ENCODE measurements at regions not wholly inside any gene's neighbourhood (a gene's known extent, or its start where the extent isn't known, plus 50 kb on each side); places are given as distances from the start of the nearest gene placed in this dataset.
A peak's percentile ranks its signal among the peaks of the same experiment; 100 is the strongest.

- no peak for DNase-seq (ENCODE audit: low read depth, low spot score)
- Histone ChIP-seq H3K27me3 (ENCODE audit: control insufficient read depth, insufficient read depth, low read length) (no peaks in the 10 kb centered on the region), H3K36me3 (ENCODE audit: control insufficient read depth, insufficient read depth, low read length) (no peaks in the 10 kb centered on the region), H3K9me3 (ENCODE audit: control insufficient read depth, insufficient read depth, low read length) (no peaks in the 10 kb centered on the region), H3K27ac (ENCODE audit: low read length) (no peak overlapping the region), H3K4me1 (ENCODE audit: control insufficient read depth, insufficient read depth, low read length) (no peaks in the 10 kb centered on the region), H3K4me3 (ENCODE audit: low read length) (no peak overlapping the region)
- no CpG with 5 or more reads among the region's 2 CpGs for WGBS (ENCODE audit: insufficient coverage, insufficient read length)
Measured at GRCh38 chr3:73955494-73956070, 330.8 kb upstream of the PDZRN3 start.

- Histone ChIP-seq H3K4me3 (ENCODE audit: low read length) (no peak overlapping the region), H3K36me3 (ENCODE audit: control insufficient read depth, insufficient read depth, low read length) (no peaks in the 10 kb centered on the region), H3K27me3 (ENCODE audit: control insufficient read depth, insufficient read depth, low read length) (no peaks in the 10 kb centered on the region), H3K27ac (ENCODE audit: low read length) (no peak overlapping the region), H3K4me1 (ENCODE audit: control insufficient read depth, insufficient read depth, low read length) (no peaks in the 10 kb centered on the region), H3K9me3 (ENCODE audit: control insufficient read depth, insufficient read depth, low read length) (no peaks in the 10 kb centered on the region)
- peak; percentile 5 for DNase-seq (ENCODE audit: low read depth, low spot score)
- no CpG with 5 or more reads among the region's 1 CpG for WGBS (ENCODE audit: insufficient coverage, insufficient read length)
Measured at GRCh38 chr3:73954506-73954905, 329.8 kb upstream of the PDZRN3 start.

GRCh38 chr3:73952781-73953180 lies 328.0 kb upstream of the PDZRN3 start:
- no peaks in the 10 kb centered on the region for H3K4me1 ChIP-seq (ENCODE audit: control insufficient read depth, insufficient read depth, low read length)
- H3K9me3 ChIP-seq (ENCODE audit: control insufficient read depth, insufficient read depth, low read length), result no peaks in the 10 kb centered on the region
- H3K36me3 ChIP-seq (ENCODE audit: control insufficient read depth, insufficient read depth, low read length), result no peaks in the 10 kb centered on the region
- WGBS (ENCODE audit: insufficient coverage, insufficient read length), result no CpG with 5 or more reads among the region's 1 CpG
- H3K4me3 ChIP-seq (ENCODE audit: low read length), result no peak overlapping the region
- no peaks in the 10 kb centered on the region for H3K27me3 ChIP-seq (ENCODE audit: control insufficient read depth, insufficient read depth, low read length)
- no peak for DNase-seq (ENCODE audit: low read depth, low spot score)
- H3K27ac ChIP-seq (ENCODE audit: low read length), result no peak overlapping the region

GRCh38 chr3:73950865-73951558 lies 326.3 kb upstream of the PDZRN3 start:
- Histone ChIP-seq H3K36me3 (ENCODE audit: control insufficient read depth, insufficient read depth, low read length) (no peaks in the 10 kb centered on the region), H3K27ac (ENCODE audit: low read length) (no peak overlapping the region), H3K9me3 (ENCODE audit: control insufficient read depth, insufficient read depth, low read length) (no peaks in the 10 kb centered on the region), H3K4me3 (ENCODE audit: low read length) (no peak overlapping the region), H3K27me3 (ENCODE audit: control insufficient read depth, insufficient read depth, low read length) (no peaks in the 10 kb centered on the region), H3K4me1 (ENCODE audit: control insufficient read depth, insufficient read depth, low read length) (no peaks in the 10 kb centered on the region)
- no CpG with 5 or more reads among the region's 4 CpGs for WGBS (ENCODE audit: insufficient coverage, insufficient read length)
- DNase-seq (ENCODE audit: low read depth, low spot score), result no peak

GRCh38 chr3:73945541-73945940 lies 320.8 kb upstream of the PDZRN3 start:
- no peak for DNase-seq (ENCODE audit: low read depth, low spot score)
- no peaks in the 10 kb centered on the region for H3K36me3 ChIP-seq (ENCODE audit: control insufficient read depth, insufficient read depth, low read length)
- no peaks in the 10 kb centered on the region for H3K27me3 ChIP-seq (ENCODE audit: control insufficient read depth, insufficient read depth, low read length)
- no peak overlapping the region for H3K4me3 ChIP-seq (ENCODE audit: low read length)
- H3K4me1 ChIP-seq (ENCODE audit: control insufficient read depth, insufficient read depth, low read length), result no peaks in the 10 kb centered on the region
- no peak overlapping the region for H3K27ac ChIP-seq (ENCODE audit: low read length)
- H3K9me3 ChIP-seq (ENCODE audit: control insufficient read depth, insufficient read depth, low read length), result no peaks in the 10 kb centered on the region
- no CpG with 5 or more reads among the region's 4 CpGs for WGBS (ENCODE audit: insufficient coverage, insufficient read length)

GRCh38 chr3:73939985-73940384 lies 315.2 kb upstream of the PDZRN3 start:
- Histone ChIP-seq H3K36me3 (ENCODE audit: control insufficient read depth, insufficient read depth, low read length) (no peaks in the 10 kb centered on the region), H3K9me3 (ENCODE audit: control insufficient read depth, insufficient read depth, low read length) (no peaks in the 10 kb centered on the region), H3K4me1 (ENCODE audit: control insufficient read depth, insufficient read depth, low read length) (no peaks in the 10 kb centered on the region), H3K27ac (ENCODE audit: low read length) (no peak overlapping the region), H3K4me3 (ENCODE audit: low read length) (no peak overlapping the region), H3K27me3 (ENCODE audit: control insufficient read depth, insufficient read depth, low read length) (no peaks in the 10 kb centered on the region)
- DNase-seq (ENCODE audit: low read depth, low spot score), result no peak

- Histone ChIP-seq H3K4me1 (ENCODE audit: control insufficient read depth, insufficient read depth, low read length) (no peaks in the 10 kb centered on the region), H3K36me3 (ENCODE audit: control insufficient read depth, insufficient read depth, low read length) (no peaks in the 10 kb centered on the region), H3K27me3 (ENCODE audit: control insufficient read depth, insufficient read depth, low read length) (no peaks in the 10 kb centered on the region), H3K9me3 (ENCODE audit: control insufficient read depth, insufficient read depth, low read length) (no peaks in the 10 kb centered on the region), H3K27ac (ENCODE audit: low read length) (no peak overlapping the region), H3K4me3 (ENCODE audit: low read length) (no peak overlapping the region)
- DNase-seq (ENCODE audit: low read depth, low spot score), result no peak
- WGBS (ENCODE audit: insufficient coverage, insufficient read length), result no CpG with 5 or more reads among the region's 3 CpGs
Measured at GRCh38 chr3:73933585-73933984, 308.8 kb upstream of the PDZRN3 start.

- Histone ChIP-seq H3K4me1 (ENCODE audit: control insufficient read depth, insufficient read depth, low read length) (no peaks in the 10 kb centered on the region), H3K27ac (ENCODE audit: low read length) (no peak overlapping the region), H3K4me3 (ENCODE audit: low read length) (no peak overlapping the region), H3K36me3 (ENCODE audit: control insufficient read depth, insufficient read depth, low read length) (no peaks in the 10 kb centered on the region), H3K27me3 (ENCODE audit: control insufficient read depth, insufficient read depth, low read length) (no peaks in the 10 kb centered on the region), H3K9me3 (ENCODE audit: control insufficient read depth, insufficient read depth, low read length) (no peaks in the 10 kb centered on the region)
- DNase-seq (ENCODE audit: low read depth, low spot score), result no peak
- no CpG with 5 or more reads among the region's 4 CpGs for WGBS (ENCODE audit: insufficient coverage, insufficient read length)
Measured at GRCh38 chr3:73927203-73927570, 302.4 kb upstream of the PDZRN3 start.

- no peak overlapping the region for H3K4me3 ChIP-seq (ENCODE audit: low read length)
- DNase-seq (ENCODE audit: low read depth, low spot score), result no peak
- H3K4me1 ChIP-seq (ENCODE audit: control insufficient read depth, insufficient read depth, low read length), result no peaks in the 10 kb centered on the region
- H3K36me3 ChIP-seq (ENCODE audit: control insufficient read depth, insufficient read depth, low read length), result no peaks in the 10 kb centered on the region
- H3K27ac ChIP-seq (ENCODE audit: low read length), result no peak overlapping the region
- WGBS (ENCODE audit: insufficient coverage, insufficient read length), result no CpG with 5 or more reads among the region's 5 CpGs
- no peaks in the 10 kb centered on the region for H3K27me3 ChIP-seq (ENCODE audit: control insufficient read depth, insufficient read depth, low read length)
- H3K9me3 ChIP-seq (ENCODE audit: control insufficient read depth, insufficient read depth, low read length), result no peaks in the 10 kb centered on the region
Measured at GRCh38 chr3:73926360-73927202, 301.8 kb upstream of the PDZRN3 start.

- no peaks in the 10 kb centered on the region for H3K27me3 ChIP-seq (ENCODE audit: control insufficient read depth, insufficient read depth, low read length)
- no peaks in the 10 kb centered on the region for H3K4me1 ChIP-seq (ENCODE audit: control insufficient read depth, insufficient read depth, low read length)
- H3K9me3 ChIP-seq (ENCODE audit: control insufficient read depth, insufficient read depth, low read length), result no peaks in the 10 kb centered on the region
- no peaks in the 10 kb centered on the region for H3K36me3 ChIP-seq (ENCODE audit: control insufficient read depth, insufficient read depth, low read length)
- no peak overlapping the region for H3K27ac ChIP-seq (ENCODE audit: low read length)
- DNase-seq (ENCODE audit: low read depth, low spot score), result no peak
- no CpG with 5 or more reads among the region's 3 CpGs for WGBS (ENCODE audit: insufficient coverage, insufficient read length)
- no peak overlapping the region for H3K4me3 ChIP-seq (ENCODE audit: low read length)
Measured at GRCh38 chr3:73925011-73925410, 300.3 kb upstream of the PDZRN3 start.
